ENCODE measurements at regions not wholly inside any gene's neighbourhood (a gene's known extent, or its start where the extent isn't known, plus 50 kb on each side); places are given as distances from the start of the nearest gene placed in this dataset.

DNA sequence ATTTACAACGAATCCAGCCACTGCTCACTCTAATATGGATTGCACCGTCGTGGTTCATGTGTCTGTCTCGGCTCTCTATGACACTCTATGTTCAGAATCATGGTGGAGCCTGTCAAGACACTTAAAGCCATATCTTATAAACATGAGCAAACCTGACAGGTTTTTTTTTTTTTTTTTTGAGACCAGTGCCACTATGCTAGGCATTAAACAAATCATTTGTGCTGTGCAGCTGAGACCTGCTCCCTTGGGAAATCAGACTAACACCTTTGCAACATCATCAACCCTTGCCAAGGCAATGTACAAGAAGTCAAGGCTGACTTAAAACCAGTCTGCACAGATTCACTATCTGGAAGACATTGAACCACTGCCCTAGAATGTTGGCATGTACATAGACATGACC, 181.2 kb upstream of the ANK3 start:
- WGBS, 2 experiments (ENCODE audit: insufficient coverage in 2 of 2), result 91 to 96% methylated on average over 4 of the region's 4 CpGs
- Histone ChIP-seq H3K4me1 (ENCODE audit: control insufficient read depth, insufficient read depth, low read length, poor library complexity, severe bottlenecking) (no peaks in the 10 kb centered on the region), H3K9me3 (ENCODE audit: control insufficient read depth, low read length) (peaks cover 13% of the 10 kb centered on the region), H3K36me3 (ENCODE audit: control insufficient read depth, insufficient read depth, low read length) (no peaks in the 10 kb centered on the region), H3K4me3 (ENCODE audit: extremely low read depth, insufficient read depth, low read length, poor library complexity, severe bottlenecking) (no peak overlapping the region), H3K27ac (ENCODE audit: low read depth, low read length, severe bottlenecking) (no peak overlapping the region)

- no peak overlapping the region for H3K4me3 ChIP-seq (ENCODE audit: extremely low read depth, insufficient read depth, low read length, poor library complexity, severe bottlenecking)
- 100% methylated on average over 1 of the region's 1 CpG for WGBS, 2 experiments (ENCODE audit: insufficient coverage in 2 of 2)
- H3K9me3 ChIP-seq (ENCODE audit: control insufficient read depth, low read length), result peaks cover 13% of the 10 kb centered on the region
- no peaks in the 10 kb centered on the region for H3K4me1 ChIP-seq (ENCODE audit: control insufficient read depth, insufficient read depth, low read length, poor library complexity, severe bottlenecking)
- H3K27ac ChIP-seq (ENCODE audit: low read depth, low read length, severe bottlenecking), result no peak overlapping the region
- no peaks in the 10 kb centered on the region for H3K36me3 ChIP-seq (ENCODE audit: control insufficient read depth, insufficient read depth, low read length)
Observed at GRCh38 chr10:60570272-60570865, 180.7 kb upstream of the ANK3 start.

DNA sequence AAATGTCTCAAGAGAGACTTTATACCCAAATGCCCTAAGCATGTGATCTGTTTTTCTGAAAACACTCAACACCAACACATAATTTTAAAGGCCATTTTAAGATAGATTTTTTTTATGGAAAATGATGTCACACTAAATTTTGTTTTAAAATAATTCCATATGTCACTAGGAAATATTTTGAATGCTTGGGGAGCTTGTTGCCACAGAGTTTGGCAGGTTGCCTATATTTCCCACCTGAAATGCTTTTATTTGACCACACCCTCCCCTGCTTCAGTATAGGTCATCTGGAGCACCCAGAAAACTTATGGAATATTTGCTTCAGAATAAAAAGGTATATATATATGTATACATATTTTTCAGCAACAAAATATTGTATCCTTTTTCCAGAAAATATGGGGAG, 180.0 kb upstream of the ANK3 start:
- Histone ChIP-seq H3K4me1 (ENCODE audit: control insufficient read depth, insufficient read depth, low read length, poor library complexity, severe bottlenecking) (no peaks in the 10 kb centered on the region), H3K9me3 (ENCODE audit: control insufficient read depth, low read length) (peaks cover 18% of the 10 kb centered on the region), H3K4me3 (ENCODE audit: extremely low read depth, insufficient read depth, low read length, poor library complexity, severe bottlenecking) (no peak overlapping the region), H3K36me3 (ENCODE audit: control insufficient read depth, insufficient read depth, low read length) (no peaks in the 10 kb centered on the region), H3K27ac (ENCODE audit: low read depth, low read length, severe bottlenecking) (no peak overlapping the region)

- peaks cover 18% of the 10 kb centered on the region for H3K9me3 ChIP-seq (ENCODE audit: control insufficient read depth, low read length)
- H3K36me3 ChIP-seq (ENCODE audit: control insufficient read depth, insufficient read depth, low read length), result no peaks in the 10 kb centered on the region
- H3K4me3 ChIP-seq (ENCODE audit: extremely low read depth, insufficient read depth, low read length, poor library complexity, severe bottlenecking), result no peak overlapping the region
- no peaks in the 10 kb centered on the region for H3K4me1 ChIP-seq (ENCODE audit: control insufficient read depth, insufficient read depth, low read length, poor library complexity, severe bottlenecking)
- no peak overlapping the region for H3K27ac ChIP-seq (ENCODE audit: low read depth, low read length, severe bottlenecking)
Observed at GRCh38 chr10:60566096-60566495, 176.4 kb upstream of the ANK3 start.

DNA sequence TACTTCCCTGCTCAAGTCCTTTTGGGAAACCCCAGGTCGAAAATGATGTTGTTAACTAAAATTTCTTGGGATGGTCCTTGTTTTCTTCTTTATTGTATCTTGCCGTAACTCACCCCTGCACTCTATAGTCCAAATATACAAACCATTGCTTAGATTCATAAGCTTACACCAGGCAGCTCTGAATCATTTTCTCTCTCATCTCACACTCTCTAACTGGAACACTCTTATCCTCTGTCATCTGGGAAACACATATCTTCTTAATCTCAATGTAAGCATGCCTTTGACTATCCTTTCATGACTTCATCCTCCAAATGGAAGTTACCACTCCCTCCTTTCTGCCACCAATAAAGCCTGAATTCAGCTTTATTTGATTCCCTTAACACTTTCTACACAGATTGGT, 175.8 kb upstream of the ANK3 start:
- H3K4me3 ChIP-seq (ENCODE audit: extremely low read depth, insufficient read depth, low read length, poor library complexity, severe bottlenecking), result no peak overlapping the region
- 100% methylated on average over 1 of the region's 2 CpGs; no CpG with 5 or more reads in 1 of the 2 experiments for WGBS, 2 experiments (ENCODE audit: insufficient coverage in 2 of 2)
- H3K9me3 ChIP-seq (ENCODE audit: control insufficient read depth, low read length), result peaks cover 18% of the 10 kb centered on the region
- no peaks in the 10 kb centered on the region for H3K4me1 ChIP-seq (ENCODE audit: control insufficient read depth, insufficient read depth, low read length, poor library complexity, severe bottlenecking)
- H3K36me3 ChIP-seq (ENCODE audit: control insufficient read depth, insufficient read depth, low read length), result no peaks in the 10 kb centered on the region
- no peak overlapping the region for H3K27ac ChIP-seq (ENCODE audit: low read depth, low read length, severe bottlenecking)

DNA sequence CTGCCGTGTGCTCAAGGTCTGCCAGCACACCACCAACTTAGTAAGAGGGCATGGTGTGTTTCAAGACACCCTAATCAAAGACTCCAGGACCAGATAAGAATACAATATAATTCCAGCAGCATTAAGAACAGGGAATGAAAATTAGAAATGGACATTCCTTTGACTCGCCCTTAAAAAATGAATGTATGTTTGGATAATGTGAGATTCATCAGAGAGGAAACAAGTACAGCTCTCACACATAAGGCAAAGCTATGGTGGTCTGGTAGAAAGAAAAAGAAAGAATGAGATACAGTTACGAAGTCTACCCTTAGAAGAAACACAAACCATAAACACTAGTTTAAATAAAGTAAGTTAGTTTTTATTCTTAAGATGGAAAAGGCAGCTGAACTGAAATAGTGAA, 174.8 kb upstream of the ANK3 start:
- Histone ChIP-seq H3K36me3 (ENCODE audit: control insufficient read depth, insufficient read depth, low read length) (no peaks in the 10 kb centered on the region), H3K4me3 (ENCODE audit: extremely low read depth, insufficient read depth, low read length, poor library complexity, severe bottlenecking) (no peak overlapping the region), H3K9me3 (ENCODE audit: control insufficient read depth, low read length) (peaks cover 18% of the 10 kb centered on the region), H3K4me1 (ENCODE audit: control insufficient read depth, insufficient read depth, low read length, poor library complexity, severe bottlenecking) (no peaks in the 10 kb centered on the region), H3K27ac (ENCODE audit: low read depth, low read length, severe bottlenecking) (no peak overlapping the region)
- WGBS, 2 experiments (ENCODE audit: insufficient coverage in 2 of 2), result 100% methylated on average over 1 of the region's 3 CpGs; no CpG with 5 or more reads in 1 of the 2 experiments

GRCh38 chr10:60560451-60560850, 170.8 kb upstream of the ANK3 start:
- no peak overlapping the region for H3K4me3 ChIP-seq (ENCODE audit: extremely low read depth, insufficient read depth, low read length, poor library complexity, severe bottlenecking)
- no peak overlapping the region for H3K27ac ChIP-seq (ENCODE audit: low read depth, low read length, severe bottlenecking)
- peaks cover 4% of the 10 kb centered on the region for H3K9me3 ChIP-seq (ENCODE audit: control insufficient read depth, low read length)
- no peaks in the 10 kb centered on the region for H3K4me1 ChIP-seq (ENCODE audit: control insufficient read depth, insufficient read depth, low read length, poor library complexity, severe bottlenecking)
- H3K36me3 ChIP-seq (ENCODE audit: control insufficient read depth, insufficient read depth, low read length), result no peaks in the 10 kb centered on the region
- no CpG with 5 or more reads among the region's 2 CpGs for WGBS, 2 experiments (ENCODE audit: insufficient coverage in 2 of 2)

DNA sequence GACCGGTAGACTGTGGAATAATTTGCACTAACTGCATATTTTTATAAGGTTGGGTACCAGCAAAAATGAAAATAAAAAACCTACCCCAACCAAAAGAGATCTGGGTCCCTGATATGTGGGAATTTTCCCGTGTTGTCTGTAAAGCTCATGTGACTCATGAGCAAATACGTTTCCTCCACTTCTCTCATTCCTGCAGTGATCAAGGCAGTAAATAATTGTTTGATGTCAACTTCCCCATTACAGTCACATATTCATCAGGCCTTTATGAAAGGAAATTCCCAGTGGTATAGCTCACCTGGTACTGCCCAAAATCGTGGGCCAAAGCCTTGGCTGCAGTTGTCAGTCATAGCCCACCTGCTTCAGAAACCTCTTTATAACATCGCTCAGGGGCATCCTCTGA, 166.0 kb upstream of the ANK3 start:
- Histone ChIP-seq H3K9me3 (ENCODE audit: control insufficient read depth, low read length) (no peaks in the 10 kb centered on the region), H3K4me3 (ENCODE audit: extremely low read depth, insufficient read depth, low read length, poor library complexity, severe bottlenecking) (no peak overlapping the region), H3K27ac (ENCODE audit: low read depth, low read length, severe bottlenecking) (no peak overlapping the region), H3K36me3 (ENCODE audit: control insufficient read depth, insufficient read depth, low read length) (no peaks in the 10 kb centered on the region), H3K4me1 (ENCODE audit: control insufficient read depth, insufficient read depth, low read length, poor library complexity, severe bottlenecking) (no peaks in the 10 kb centered on the region)
- WGBS, 2 experiments (ENCODE audit: insufficient coverage in 2 of 2), result 63 to 88% methylated on average over 1 to 2 of the region's 5 CpGs

DNA sequence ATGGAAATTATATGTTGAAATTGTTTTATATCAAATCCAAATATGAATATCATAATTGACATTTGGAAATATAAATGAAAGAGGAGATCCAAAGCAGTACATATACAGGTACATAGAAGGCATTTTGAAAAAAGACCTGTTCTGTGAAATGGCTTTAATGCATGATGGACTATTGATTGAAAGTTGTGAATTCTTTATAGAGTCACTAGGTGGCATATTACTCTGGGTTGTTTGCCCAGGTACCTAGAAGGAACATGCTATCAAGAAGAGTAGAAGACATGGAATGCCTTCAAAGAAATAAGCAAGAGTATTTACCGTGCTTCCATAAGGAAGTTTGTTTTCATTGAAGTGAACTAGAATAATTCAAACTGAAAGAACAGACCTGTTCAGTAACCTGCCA, 160.0 kb upstream of the ANK3 start:
- H3K4me3 ChIP-seq (ENCODE audit: extremely low read depth, insufficient read depth, low read length, poor library complexity, severe bottlenecking), result no peak overlapping the region
- no peak overlapping the region for H3K27ac ChIP-seq (ENCODE audit: low read depth, low read length, severe bottlenecking)
- no peaks in the 10 kb centered on the region for H3K4me1 ChIP-seq (ENCODE audit: control insufficient read depth, insufficient read depth, low read length, poor library complexity, severe bottlenecking)
- WGBS, 2 experiments (ENCODE audit: insufficient coverage in 2 of 2), result 83% methylated on average over 1 of the region's 1 CpG; no CpG with 5 or more reads in 1 of the 2 experiments
- no peaks in the 10 kb centered on the region for H3K9me3 ChIP-seq (ENCODE audit: control insufficient read depth, low read length)
- H3K36me3 ChIP-seq (ENCODE audit: control insufficient read depth, insufficient read depth, low read length), result no peaks in the 10 kb centered on the region

- WGBS, 2 experiments (ENCODE audit: insufficient coverage in 2 of 2), result 80 to 100% methylated on average over 1 of the region's 4 CpGs
- H3K27ac ChIP-seq (ENCODE audit: low read depth, low read length, severe bottlenecking), result no peak overlapping the region
Observed at GRCh38 chr10:60542657-60543056, 153.0 kb upstream of the ANK3 start.

DNA sequence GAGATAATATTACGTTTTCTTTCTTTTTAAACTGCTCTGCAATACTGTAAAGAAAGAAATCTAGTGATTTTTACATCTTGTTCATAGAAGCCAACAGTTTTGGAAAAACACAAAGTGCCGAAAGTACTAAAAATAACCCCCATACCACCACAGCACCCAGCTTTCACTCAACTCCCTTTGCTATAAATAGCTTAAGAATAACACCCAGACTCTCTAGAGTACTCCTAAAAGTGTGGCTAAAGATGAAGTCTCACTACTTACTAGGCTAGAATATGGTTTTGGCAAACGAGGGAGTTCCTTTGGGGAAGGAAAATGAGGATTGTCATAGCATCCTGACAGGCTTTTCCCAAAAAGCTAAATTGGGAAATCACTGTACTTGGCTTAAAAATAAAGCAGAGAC, 151.8 kb upstream of the ANK3 start:
- Histone ChIP-seq H3K36me3 (ENCODE audit: control insufficient read depth, insufficient read depth, low read length) (no peaks in the 10 kb centered on the region), H3K4me1 (ENCODE audit: control insufficient read depth, insufficient read depth, low read length, poor library complexity, severe bottlenecking) (peaks cover 5% of the 10 kb centered on the region), H3K27ac (ENCODE audit: low read depth, low read length, severe bottlenecking) (no peak overlapping the region), H3K9me3 (ENCODE audit: control insufficient read depth, low read length) (no peaks in the 10 kb centered on the region), H3K4me3 (ENCODE audit: extremely low read depth, insufficient read depth, low read length, poor library complexity, severe bottlenecking) (no peak overlapping the region)
- WGBS, 2 experiments (ENCODE audit: insufficient coverage in 2 of 2), result no CpG with 5 or more reads among the region's 3 CpGs

More at GRCh38 chr10:60542657-60543056, 153.0 kb upstream of the ANK3 start:
- Histone ChIP-seq H3K9me3 (ENCODE audit: control insufficient read depth, low read length) (no peaks in the 10 kb centered on the region), H3K4me3 (ENCODE audit: extremely low read depth, insufficient read depth, low read length, poor library complexity, severe bottlenecking) (no peak overlapping the region), H3K36me3 (ENCODE audit: control insufficient read depth, insufficient read depth, low read length) (no peaks in the 10 kb centered on the region), H3K4me1 (ENCODE audit: control insufficient read depth, insufficient read depth, low read length, poor library complexity, severe bottlenecking) (peaks cover 5% of the 10 kb centered on the region)
